NCI-H1417 (cell line): ENCODE measurements at regions not wholly inside any gene's neighbourhood (a gene's known extent, or its start where the extent isn't known, plus 50 kb on each side); places are given as distances from the start of the nearest gene placed in this dataset.

ENCODE experiments used
- DNase-seq, 3 experiments: peaks; one replicate each; lab custom pipeline; 2025; lab: John Stamatoyannopoulos, UW

DNA sequence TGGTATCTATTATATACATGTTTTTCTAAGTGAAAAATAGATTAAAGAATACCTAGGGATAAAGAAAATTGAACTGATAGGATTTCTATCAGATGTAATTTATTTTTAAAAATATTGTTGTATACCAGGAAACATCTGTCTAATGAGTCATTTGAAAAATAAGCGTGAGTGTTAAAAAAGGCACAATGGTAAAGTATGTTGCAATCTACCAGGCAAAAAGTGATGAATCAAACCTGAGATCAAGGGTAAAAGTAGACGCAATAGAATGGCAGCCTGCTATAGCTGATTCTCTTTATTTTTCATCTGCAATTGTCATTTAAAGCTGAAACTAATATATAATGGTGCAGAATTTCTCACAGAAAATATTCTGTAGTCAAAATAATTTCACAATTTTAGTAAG lies 1119.6 kb downstream of the PCDH18 start:
- DNase-seq = no peak

GRCh38 chr4:136400829-136401228 lies 1131.5 kb downstream of the PCDH18 start:
- DNase-seq = no peak

DNA sequence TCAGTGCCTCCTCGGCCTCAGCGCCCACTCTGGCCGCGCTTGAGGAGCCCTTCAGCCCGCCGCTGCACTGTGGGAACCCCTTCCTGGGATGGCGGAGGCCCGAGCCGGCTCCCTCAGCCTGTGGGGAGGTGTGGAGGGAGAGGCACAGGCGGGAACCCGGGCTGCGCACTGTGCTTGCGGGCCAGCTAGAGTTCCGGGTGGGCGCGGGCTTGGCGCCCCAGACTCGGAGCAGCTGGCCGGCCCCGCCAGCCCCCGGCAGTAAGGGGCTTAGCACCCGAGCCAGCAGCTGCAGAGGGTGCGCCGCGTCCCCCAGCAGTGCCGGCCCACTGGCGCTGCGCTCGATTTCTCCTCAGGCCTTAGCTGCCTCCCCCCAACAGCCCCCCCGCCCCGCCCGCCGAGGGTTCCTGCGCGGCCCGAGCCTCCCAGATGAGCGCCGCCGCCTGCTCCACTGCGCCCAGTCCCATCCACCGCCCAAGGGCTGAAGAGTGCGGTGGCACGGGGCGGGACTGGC lies 1137.0 kb downstream of the PCDH18 start:
- no peak for DNase-seq

GRCh38 chr4:136392576-136392975 lies 1139.7 kb downstream of the PCDH18 start:
- no peak for DNase-seq

GRCh38 chr4:136390824-136391223 lies 1141.5 kb downstream of the PCDH18 start:
- peak in 1 of 3 experiments; percentile 23 for DNase-seq

GRCh38 chr4:136383082-136383481 lies 1149.2 kb downstream of the PCDH18 start:
- no peak for DNase-seq

DNA sequence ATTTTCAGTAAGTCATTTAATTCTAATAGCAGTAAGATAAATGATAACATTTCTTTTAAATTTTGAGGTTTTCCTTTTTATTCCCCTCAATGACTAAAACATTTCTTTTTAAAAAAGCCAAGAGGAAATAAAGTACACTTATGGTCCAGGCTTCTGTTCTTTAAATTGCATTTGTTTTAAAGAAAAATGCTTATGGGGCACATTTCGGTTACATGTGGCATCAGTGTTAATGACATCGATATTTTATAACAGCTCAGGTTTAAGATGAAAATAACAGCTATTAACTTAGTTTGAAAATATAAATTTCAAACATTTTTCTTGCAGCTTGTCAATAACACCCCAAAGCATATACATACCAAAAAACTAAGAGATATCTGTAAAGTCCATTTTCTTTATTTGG lies 1161.1 kb downstream of the PCDH18 start:
- no peak for DNase-seq

- no peak for DNase-seq
These were observed 1163.2 kb downstream of the PCDH18 start for GRCh38 chr4:136369073-136369472.

GRCh38 chr4:136357556-136357955 lies 1174.7 kb downstream of the PCDH18 start:
- DNase-seq = no peak

DNA sequence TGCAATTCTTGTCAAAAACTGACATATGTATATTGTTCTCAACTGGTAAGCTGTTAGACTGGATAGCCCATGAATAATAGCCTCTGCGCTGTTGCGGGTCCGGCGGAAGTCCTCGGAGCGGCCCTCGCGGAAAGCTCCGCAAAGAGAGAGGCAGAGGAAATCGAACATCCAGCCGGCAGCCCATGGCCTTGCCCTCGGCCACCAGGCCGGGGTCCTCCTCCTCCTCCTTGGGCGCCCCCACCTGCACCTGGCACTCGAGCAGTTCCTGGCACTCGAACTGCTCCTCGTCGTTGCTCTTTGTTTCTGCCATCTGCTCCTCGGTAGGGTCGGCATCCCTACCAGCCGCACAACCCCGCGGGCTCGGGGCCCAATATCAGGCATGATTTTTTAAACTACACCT lies 1176.3 kb downstream of the PCDH18 start:
- no peak for DNase-seq

DNA sequence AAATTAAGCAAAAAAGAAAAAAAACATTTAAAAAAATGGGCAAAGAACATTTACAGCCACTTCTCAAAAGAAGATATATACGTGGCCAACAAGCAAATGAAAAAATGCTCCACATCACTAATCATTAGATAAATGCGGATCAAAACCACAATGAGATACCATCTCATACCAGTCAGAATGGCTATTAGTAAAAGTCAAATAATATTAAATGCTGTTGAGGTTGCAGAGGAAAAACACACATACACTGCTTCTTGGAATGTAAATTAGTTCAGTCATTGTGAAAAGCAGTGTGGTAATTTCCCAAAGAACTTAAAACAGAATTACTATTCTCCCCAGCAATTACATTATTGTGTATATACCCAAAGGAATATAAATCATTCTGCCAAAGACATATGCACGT lies 1189.0 kb downstream of the PCDH18 start:
- no peak for DNase-seq

DNA sequence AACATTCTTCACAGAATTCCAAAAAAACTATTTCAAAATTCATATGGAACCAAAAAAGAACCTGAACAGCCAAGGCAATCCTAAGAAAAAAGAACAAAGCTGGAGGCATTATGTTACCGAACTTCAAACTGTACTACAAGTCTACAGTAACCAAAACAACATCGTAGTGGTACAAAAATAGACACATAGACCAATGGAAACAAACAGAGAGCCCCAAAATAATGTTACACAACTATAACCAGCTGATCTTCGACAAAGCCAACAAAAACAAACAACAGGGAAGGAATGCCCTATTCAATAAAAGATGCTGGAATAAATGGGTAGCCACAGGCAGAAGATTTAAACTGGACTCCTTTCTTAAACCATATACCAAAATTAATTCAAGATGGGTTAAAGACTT lies 1189.6 kb downstream of the PCDH18 start:
- DNase-seq = no peak

GRCh38 chr4:136337216-136337615 lies 1195.1 kb downstream of the PCDH18 start:
- DNase-seq = no peak

DNA sequence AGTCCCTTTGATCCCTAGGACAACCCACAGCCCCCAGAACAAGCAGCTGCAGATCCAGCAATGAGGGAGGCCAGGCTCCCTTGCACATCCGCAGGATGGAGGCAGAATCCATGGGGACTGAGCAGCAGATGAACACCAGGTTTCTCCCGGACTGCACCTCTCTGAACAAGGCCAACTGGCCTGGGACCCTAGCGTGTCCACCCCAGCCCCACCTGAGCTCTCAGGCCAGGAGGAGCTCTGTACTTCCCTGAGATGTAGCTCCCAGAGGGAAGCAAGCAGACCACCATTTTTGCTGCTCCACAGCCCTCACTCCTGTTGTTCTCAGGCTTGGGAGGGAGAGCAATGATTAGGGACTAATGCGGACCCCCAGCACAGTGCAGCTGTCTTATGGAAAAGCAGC lies 1195.8 kb downstream of the PCDH18 start:
- no peak for DNase-seq

- DNase-seq = no peak
These were observed 1203.1 kb downstream of the PCDH18 start for GRCh38 chr4:136329042-136329662.

DNA sequence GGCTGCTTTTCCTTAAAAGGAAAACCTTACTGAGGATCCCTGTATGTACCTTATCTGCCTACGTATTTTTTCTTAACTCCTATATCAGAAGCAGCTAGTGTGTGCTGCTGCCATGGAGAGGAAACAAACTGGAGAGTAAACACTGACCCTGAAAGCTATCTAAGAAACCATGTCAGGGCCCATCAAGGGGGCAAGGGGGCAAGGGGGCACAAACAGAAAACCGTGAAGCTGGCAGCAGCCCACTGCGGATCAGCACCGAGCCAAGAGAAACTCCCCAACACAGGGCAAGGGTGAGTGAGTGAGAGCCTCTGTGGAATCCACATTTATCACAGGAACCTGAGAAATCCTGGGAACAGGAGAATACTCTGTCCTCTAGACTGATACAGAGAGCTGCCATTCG lies 1204.2 kb downstream of the PCDH18 start:
- DNase-seq = no peak

GRCh38 chr4:136320465-136320813 lies 1211.9 kb downstream of the PCDH18 start:
- DNase-seq = no peak

DNA sequence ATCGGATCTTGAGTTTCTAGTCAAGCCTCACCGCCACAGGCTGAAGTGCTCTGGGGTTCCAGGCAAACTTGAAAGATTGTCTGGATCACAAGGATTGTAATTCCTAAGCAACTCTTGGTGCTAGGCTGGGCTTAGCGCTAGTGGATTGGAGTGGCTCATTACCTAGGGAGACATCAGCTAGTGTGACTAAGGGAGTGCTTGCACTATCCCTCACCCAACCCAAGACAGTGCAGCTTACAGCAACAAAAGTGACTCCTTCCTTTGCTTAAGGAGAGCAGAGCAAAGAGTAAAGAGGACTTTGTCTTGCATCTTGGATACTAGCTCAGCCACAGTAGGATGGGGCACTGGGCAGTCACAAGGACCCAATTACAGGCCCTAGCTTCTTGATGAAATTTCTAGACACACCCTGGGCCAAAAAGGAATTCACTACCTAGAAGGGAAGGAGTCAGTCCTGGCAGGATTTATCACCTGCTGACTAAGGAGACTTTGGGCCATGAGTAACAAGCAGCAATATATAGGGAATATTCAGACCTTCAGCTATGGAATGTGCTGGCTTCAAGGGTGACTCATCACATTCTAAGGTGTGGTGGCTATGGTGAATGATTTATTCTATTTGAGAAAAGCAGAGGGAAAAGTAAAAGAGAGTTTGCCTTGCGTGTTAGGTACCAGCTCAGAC lies 1212.4 kb downstream of the PCDH18 start:
- no peak for DNase-seq

GRCh38 chr4:136316961-136317360 lies 1215.3 kb downstream of the PCDH18 start:
- no peak for DNase-seq

- no peak for DNase-seq
These were observed 1217.6 kb downstream of the PCDH18 start for GRCh38 chr4:136314686-136315085.

DNA sequence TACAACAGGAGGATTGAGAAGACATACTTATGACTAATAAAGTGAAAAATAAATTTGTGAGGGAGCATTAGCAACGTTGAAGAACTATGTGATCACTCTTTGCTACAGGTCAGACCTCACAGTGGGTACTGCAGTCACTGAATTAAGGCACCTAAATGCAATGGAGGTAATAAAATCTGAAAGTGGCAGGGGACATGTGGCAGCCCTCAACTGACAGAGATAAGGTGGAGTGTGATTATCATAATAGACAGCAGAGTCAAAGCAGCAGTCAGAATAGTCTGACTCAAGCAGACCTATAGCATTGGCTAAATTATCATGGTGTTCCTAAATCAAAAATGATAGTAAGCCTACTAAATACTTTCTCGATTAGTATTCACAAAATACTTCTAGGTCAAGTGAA lies 1220.5 kb downstream of the PCDH18 start:
- no peak for DNase-seq

- DNase-seq = no peak
These were observed 1224.5 kb downstream of the PCDH18 start for GRCh38 chr4:136307765-136308164.

GRCh38 chr4:136306361-136306760 lies 1225.9 kb downstream of the PCDH18 start:
- no peak for DNase-seq

DNA sequence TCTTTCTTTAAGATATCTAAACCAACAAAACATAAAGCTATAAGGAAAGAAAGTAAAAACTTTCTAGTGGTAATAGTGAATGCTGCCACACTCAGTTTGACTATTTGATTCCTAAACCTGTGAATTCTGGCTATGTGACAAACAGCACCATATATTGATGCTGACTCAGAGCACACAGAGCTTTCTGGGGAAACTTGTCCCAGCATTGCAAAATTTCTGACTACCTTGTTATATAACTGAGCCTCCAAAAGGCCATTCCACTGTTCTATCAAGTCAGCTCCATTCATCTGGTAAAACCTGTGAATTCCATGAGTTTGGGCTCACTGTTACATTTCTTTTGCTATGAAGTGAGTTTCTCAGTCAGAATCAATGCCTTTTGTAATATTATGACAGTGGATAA lies 1229.7 kb downstream of the PCDH18 start:
- no peak for DNase-seq
